ENCODE measurements at regions not wholly inside any gene's neighbourhood (a gene's known extent, or its start where the extent isn't known, plus 50 kb on each side); places are given as distances from the start of the nearest gene placed in this dataset.

DNA sequence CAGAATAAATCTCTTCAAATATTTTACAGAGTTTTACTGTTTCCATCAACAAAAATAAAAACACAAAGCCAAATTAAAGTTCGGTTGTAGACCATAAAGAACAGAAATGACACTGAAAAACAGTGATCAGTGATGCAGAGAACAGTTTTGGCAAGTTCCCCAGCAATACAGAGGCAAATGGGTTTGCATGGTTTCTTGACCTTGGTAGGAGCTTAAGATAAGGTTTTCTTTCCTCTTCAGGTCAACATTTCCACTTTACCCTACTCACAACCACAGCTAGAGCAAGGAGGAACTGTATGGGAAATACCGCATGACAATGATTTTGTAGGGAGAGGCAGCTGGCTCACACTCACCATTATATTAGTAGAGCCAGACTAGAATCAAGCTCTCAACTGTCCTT is 199.5 kb downstream of the SH2D4B start:
- no peak for DNase-seq (ENCODE audit: low spot score)
- Histone ChIP-seq H3K36me3 (ENCODE audit: insufficient read depth, low read length) (no peaks in the 10 kb centered on the region), H2AFZ (ENCODE audit: low read length) (no peak overlapping the region), H3K9me3 (ENCODE audit: low read length) (no peaks in the 10 kb centered on the region), H4K20me1 (ENCODE audit: insufficient read depth, low read length) (no peaks in the 10 kb centered on the region), H3K79me2 (ENCODE audit: insufficient read depth, low read depth, low read length) (no peaks in the 10 kb centered on the region), H3K9me2 (ENCODE audit: insufficient read depth, low read length) (no peaks in the 10 kb centered on the region), H3K4me2 (ENCODE audit: low read length) (no peak overlapping the region), H3K27ac (ENCODE audit: low read depth, low read length, poor library complexity, severe bottlenecking) (no peak overlapping the region), H3K4me1 (ENCODE audit: insufficient read depth, low read length, poor library complexity, severe bottlenecking) (no peaks in the 10 kb centered on the region), H3K4me3 (ENCODE audit: low read depth, low read length, poor library complexity, severe bottlenecking) (no peak overlapping the region)
- POLR2A ChIA-PET: no interaction called here
- intact Hi-C loops (cut with micrococcal nuclease; ENCODE audit: unreplicated experiment): no loop called here
- TF ChIP-seq EZH2phosphoT487 (IDR thresholded peaks at IDR 0.05; ENCODE audit: borderline replicate concordance, low read depth, low read length): no peak
- TF ChIP-seq, protein P1, sequence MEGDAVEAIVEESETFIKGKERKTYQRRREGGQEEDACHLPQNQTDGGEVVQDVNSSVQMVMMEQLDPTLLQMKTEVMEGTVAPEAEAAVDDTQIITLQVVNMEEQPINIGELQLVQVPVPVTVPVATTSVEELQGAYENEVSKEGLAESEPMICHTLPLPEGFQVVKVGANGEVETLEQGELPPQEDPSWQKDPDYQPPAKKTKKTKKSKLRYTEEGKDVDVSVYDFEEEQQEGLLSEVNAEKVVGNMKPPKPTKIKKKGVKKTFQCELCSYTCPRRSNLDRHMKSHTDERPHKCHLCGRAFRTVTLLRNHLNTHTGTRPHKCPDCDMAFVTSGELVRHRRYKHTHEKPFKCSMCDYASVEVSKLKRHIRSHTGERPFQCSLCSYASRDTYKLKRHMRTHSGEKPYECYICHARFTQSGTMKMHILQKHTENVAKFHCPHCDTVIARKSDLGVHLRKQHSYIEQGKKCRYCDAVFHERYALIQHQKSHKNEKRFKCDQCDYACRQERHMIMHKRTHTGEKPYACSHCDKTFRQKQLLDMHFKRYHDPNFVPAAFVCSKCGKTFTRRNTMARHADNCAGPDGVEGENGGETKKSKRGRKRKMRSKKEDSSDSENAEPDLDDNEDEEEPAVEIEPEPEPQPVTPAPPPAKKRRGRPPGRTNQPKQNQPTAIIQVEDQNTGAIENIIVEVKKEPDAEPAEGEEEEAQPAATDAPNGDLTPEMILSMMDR (conservative IDR thresholded peaks at IDR 0.05; ENCODE audit: low read length): no peak
- CTCF ChIA-PET (ENCODE audit: unreplicated experiment): no interaction called here
- no TSS peak for BruUV-seq (replicated peaks)

- Histone ChIP-seq H3K9me3 (ENCODE audit: low read length) (no peaks in the 10 kb centered on the region), H3K79me2 (ENCODE audit: insufficient read depth, low read depth, low read length) (no peaks in the 10 kb centered on the region), H3K4me2 (ENCODE audit: low read length) (no peak overlapping the region), H3K9me2 (ENCODE audit: insufficient read depth, low read length) (no peaks in the 10 kb centered on the region), H3K36me3 (ENCODE audit: insufficient read depth, low read length) (no peaks in the 10 kb centered on the region), H3K4me1 (ENCODE audit: insufficient read depth, low read length, poor library complexity, severe bottlenecking) (no peaks in the 10 kb centered on the region), H3K4me3 (ENCODE audit: low read depth, low read length, poor library complexity, severe bottlenecking) (no peak overlapping the region), H3K27ac (ENCODE audit: low read depth, low read length, poor library complexity, severe bottlenecking) (no peak overlapping the region), H4K20me1 (ENCODE audit: insufficient read depth, low read length) (no peaks in the 10 kb centered on the region), H2AFZ (ENCODE audit: low read length) (no peak overlapping the region)
- intact Hi-C loops (cut with micrococcal nuclease; ENCODE audit: unreplicated experiment): no loop called here
- no peak for DNase-seq (ENCODE audit: low spot score)
- BruUV-seq (replicated peaks): no TSS peak
- CTCF ChIA-PET (ENCODE audit: unreplicated experiment): no interaction called here
- POLR2A ChIA-PET: interaction anchor here (0.6 kb wide), 1 partner anchor 414 kb away, joined by 4 read pairs; no protein-coding TSS in a partner anchor
- TF ChIP-seq, protein P1 (conservative IDR thresholded peaks at IDR 0.05; ENCODE audit: low read length): no peak
- no peak for TF ChIP-seq EZH2phosphoT487 (IDR thresholded peaks at IDR 0.05; ENCODE audit: borderline replicate concordance, low read depth, low read length)
Measured at GRCh38 chr10:80739328-80739727, 201.6 kb downstream of the SH2D4B start.

DNA sequence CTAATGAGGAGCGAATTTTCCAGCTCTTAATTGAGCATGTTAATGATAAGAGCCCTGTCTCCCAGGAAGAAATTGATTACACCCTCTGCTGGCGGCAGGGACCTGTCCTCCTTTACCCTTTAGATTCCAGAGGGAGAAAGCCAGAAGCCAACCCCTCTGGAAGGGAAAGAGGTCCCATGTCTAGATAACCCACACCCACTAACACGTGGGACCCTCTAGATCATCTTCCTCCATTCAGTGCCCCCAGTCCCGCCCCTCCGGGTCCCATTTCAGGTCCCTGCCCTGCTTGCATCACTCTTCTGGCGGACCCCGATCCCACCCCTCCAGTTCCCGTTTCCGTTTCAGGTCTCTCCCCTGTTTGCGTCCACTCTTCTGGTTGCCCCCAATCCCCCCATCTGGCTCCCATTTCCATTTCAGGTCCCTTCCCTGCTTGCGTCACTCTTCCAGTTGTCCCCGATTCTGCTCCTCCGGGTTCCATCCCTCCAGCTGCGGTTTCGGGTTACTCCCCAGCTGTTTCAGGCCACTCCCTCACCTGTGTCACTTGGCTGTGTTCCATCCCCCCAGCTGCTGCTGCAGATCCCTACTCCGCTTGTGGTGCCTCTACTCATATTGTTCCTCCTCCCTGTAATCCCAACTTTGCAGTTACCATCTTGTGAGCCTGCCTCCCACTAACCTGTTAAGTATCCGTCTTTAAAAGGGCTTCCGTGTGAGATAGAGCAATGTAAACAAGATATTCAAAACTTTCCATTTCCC is 202.4 kb downstream of the SH2D4B start:
- Histone ChIP-seq H3K36me3 (ENCODE audit: insufficient read depth, low read length) (no peaks in the 10 kb centered on the region), H3K27ac (ENCODE audit: low read depth, low read length, poor library complexity, severe bottlenecking) (no peak overlapping the region), H3K9me2 (ENCODE audit: insufficient read depth, low read length) (no peaks in the 10 kb centered on the region), H2AFZ (ENCODE audit: low read length) (no peak overlapping the region), H3K9me3 (ENCODE audit: low read length) (no peaks in the 10 kb centered on the region), H4K20me1 (ENCODE audit: insufficient read depth, low read length) (no peaks in the 10 kb centered on the region), H3K4me2 (ENCODE audit: low read length) (no peak overlapping the region), H3K4me3 (ENCODE audit: low read depth, low read length, poor library complexity, severe bottlenecking) (no peak overlapping the region), H3K79me2 (ENCODE audit: insufficient read depth, low read depth, low read length) (no peaks in the 10 kb centered on the region), H3K4me1 (ENCODE audit: insufficient read depth, low read length, poor library complexity, severe bottlenecking) (no peaks in the 10 kb centered on the region)
- intact Hi-C loops (cut with micrococcal nuclease; ENCODE audit: unreplicated experiment): no loop called here
- no peak for DNase-seq (ENCODE audit: low spot score)
- ChIA-PET CTCF (ENCODE audit: unreplicated experiment) (no interaction called here), POLR2A (interaction anchor here (0.6 to 0.7 kb wide), 2 partner anchors 415 to 428 kb away, joined by 4 to 7 read pairs; no protein-coding TSS in a partner anchor)
- BruUV-seq (replicated peaks): no TSS peak
- TF ChIP-seq EZH2phosphoT487 (IDR thresholded peaks at IDR 0.05; ENCODE audit: borderline replicate concordance, low read depth, low read length): no peak
- TF ChIP-seq, protein P1 (conservative IDR thresholded peaks at IDR 0.05; ENCODE audit: low read length): no peak

All from OCI-LY7 (cell line).